LNCAP (cell line): ENCODE measurements at regions not wholly inside any gene's neighbourhood (a gene's known extent, or its start where the extent isn't known, plus 50 kb on each side); places are given as distances from the start of the nearest gene placed in this dataset.

Experiments used
- CTCF ChIP-seq: fragments of 450-650 bp; IDR thresholded peaks from 2 replicates; pipeline ENCODE4 v1.5.1; 2017; ENCODE audit warnings: mild to moderate bottlenecking

- TF ChIP-seq CTCF: no peak
These were observed 1366.3 kb upstream of the TMEFF2 start for GRCh38 chr2:193561054-193561453.

GRCh38 chr2:193556766-193557470, 1362.2 kb upstream of the TMEFF2 start:
- no peak for TF ChIP-seq CTCF

- TF ChIP-seq CTCF: no peak
These were observed 1354.9 kb upstream of the TMEFF2 start for GRCh38 chr2:193549661-193550060.

GRCh38 chr2:193542762-193543161, 1348.0 kb upstream of the TMEFF2 start:
- TF ChIP-seq CTCF: no peak

- no peak for TF ChIP-seq CTCF
These were observed 1344.5 kb upstream of the TMEFF2 start for GRCh38 chr2:193539188-193539587.

GRCh38 chr2:193538061-193538460, 1343.3 kb upstream of the TMEFF2 start:
- TF ChIP-seq CTCF: no peak

- no peak for TF ChIP-seq CTCF
These were observed 1342.8 kb upstream of the TMEFF2 start for GRCh38 chr2:193537531-193537930.

- TF ChIP-seq CTCF: no peak
These were observed 1333.7 kb upstream of the TMEFF2 start for GRCh38 chr2:193528458-193528857.
